Heart left ventricle (tissue), 16 donors: ENCODE measurements at regions not wholly inside any gene's neighbourhood (a gene's known extent, or its start where the extent isn't known, plus 50 kb on each side); places are given as distances from the start of the nearest gene placed in this dataset.

Experiments used
- ATAC-seq, 4 donors: fragments of 200-7000 bp; cut with Tn5 transposase; one replicate each; pipeline ENCODE4 v1.9.1; 2020 to 2022; ENCODE audit warnings: moderate library complexity in 4 of 4, mild to moderate bottlenecking in 3 of 4, moderate number of reproducible peaks in 1 of 4
- DNase-seq, 5 donors: peaks; one replicate each; pipeline ENCODE4 v3.0.0-alpha.2; 2020
- H3K27ac ChIP-seq, 12 donors: fragments of 200-600 bp; sonication (generic) in 4 of 12; one replicate each; pipeline versions ENCODE4 v1.5.0 to v1.8.0; 2016 to 2022; ENCODE audit warnings: mild to moderate bottlenecking in 2 of 12
- H3K27me3 ChIP-seq, 9 donors: fragments of 200-600 bp; sonication (generic) in 2 of 9; one replicate each; pipeline versions ENCODE4 v1.5.1 to v1.8.0; 2016 to 2022; ENCODE audit warnings: mild to moderate bottlenecking in 3 of 9
- H3K36me3 ChIP-seq, 9 donors: fragments of 200-600 bp; sonication (generic) in 2 of 9; one replicate each; pipeline versions ENCODE4 v1.5.0 to v1.8.0; 2018 to 2022; ENCODE audit warnings: mild to moderate bottlenecking in 2 of 9
- H3K4me1 ChIP-seq, 12 donors: fragments of 200-600 bp; sonication (generic) in 4 of 12; one replicate each; pipeline versions ENCODE4 v1.5.0 to v1.8.0; 2016 to 2022; ENCODE audit warnings: mild to moderate bottlenecking in 3 of 12
- H3K4me3 ChIP-seq, 12 donors: fragments of 200-600 bp; sonication (generic) in 4 of 12; one replicate each; pipeline versions ENCODE4 v1.5.0 to v1.8.0; 2017 to 2022; ENCODE audit warnings: mild to moderate bottlenecking in 9 of 12, moderate library complexity in 4 of 12
- H3K9me3 ChIP-seq, 12 donors: fragments of 200-600 bp; sonication (generic) in 4 of 12; one replicate each; pipeline versions ENCODE4 v1.5.0 to v1.8.0; 2016 to 2022; ENCODE audit warnings: mild to moderate bottlenecking in 1 of 12
- POLR2A ChIP-seq, 2 donors: fragments of 450-650 bp; IDR thresholded peaks; one replicate each; pipeline ENCODE4 v1.6.1; 2017; ENCODE audit warnings: antibody characterized with exemption in 2 of 2, mild to moderate bottlenecking in 2 of 2, moderate library complexity in 2 of 2
- WGBS, 4 donors: extraction: QIAGEN DNeasy Blood & Tissue Kit in 2 of 4; methylation state at CpG; one replicate each; pipeline versions ENCODE4 v1.1.5 to v1.1.7; 2013 to 2018; 5-methylcytosine and 5-hydroxymethylcytosine counted together
- intact Hi-C, 10 donors: fragments of 100-400 bp; cut with DNase I; formaldehyde crosslinking; loops; one replicate each; pipeline versions ENCODE4 v1.11.1 to v1.14.2; 2022
- TF ChIP-seq, protein P1 (sequence below), 12 donors: fragments of 200-600 bp; sonication (generic) in 4 of 12; IDR thresholded peaks; one replicate each; pipeline versions ENCODE4 v1.5.0 to v1.8.0; 2018 to 2022; ENCODE audit warnings: antibody characterized with exemption in 12 of 12, mild to moderate bottlenecking in 5 of 12
- donor health status: ischemic (EF 13 %, LVEDD 7.1; RV severe dilation, severe dysfunction).
- donor health status: healthy with polysubstance abuse.
- donor health status: DM: no; HTN: yes; CAD: no.
- donor health status: DM: no; HTN: no; CAD: no.
- donor health status: ischemic (EF 25% LVEDD 6.9; RV normal size, moderate dysfunction).
- donor health status: ischemic (EF 25% LVEDD 5.7; RV mildly dilated, moderate dysfunction).
- donor health status: healthy.
- donor health status: DM: yes; HTN: yes; CAD: no.
- donor health status: ischemic (EF 35%, LVEDD 5.7; RV mildly dilated, moderate dysfunction).
- donor health status: nonischemic (EF 11% LVEDD 7.7; RV severe dilation, severe dysfunction).
- donor health status: DM: yes; HTN: yes; CAD: no.
- donor health status: PGD.
- donor health status: ischemic (EF 29% LVEDD 5.4; RV normal size, mild dysfunction).
- donor health status: nonischemic (EF 23%, LVEDD 6.1; RV moderate dilation, normal function).

DNA sequence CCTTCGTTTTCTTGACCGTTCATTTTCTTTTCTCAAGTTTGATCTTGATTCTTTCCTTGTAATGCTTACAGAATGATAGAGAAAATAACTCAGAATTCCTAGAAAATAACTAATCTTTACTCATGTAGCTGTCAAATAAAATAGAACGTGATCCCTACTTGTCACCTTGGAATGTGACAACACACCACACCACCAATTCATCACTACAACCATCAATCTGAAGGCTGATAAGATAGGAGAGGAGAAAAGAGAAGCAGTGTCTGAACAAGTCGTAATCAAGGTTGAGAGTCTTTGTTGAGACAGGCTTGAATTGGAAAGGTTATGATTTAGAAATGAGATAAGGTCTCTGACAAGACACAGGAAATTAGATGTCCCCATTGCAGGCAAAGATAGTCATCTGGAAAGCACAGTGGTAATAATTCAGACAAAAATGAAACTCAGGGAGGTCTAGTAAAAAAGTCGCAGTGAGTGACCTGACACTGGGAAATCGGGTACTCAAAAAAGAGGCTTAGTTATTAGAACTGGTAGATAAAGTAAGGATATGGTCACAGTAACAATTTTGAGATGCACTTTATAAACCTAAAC lies 456.2 kb downstream of the FAT4 start:
- Histone ChIP-seq H3K4me1 (no peaks in the 10 kb centered on the region), H3K27ac (no peak overlapping the region), H3K27me3 (no peaks in the 10 kb centered on the region), H3K4me3 (no peak overlapping the region), H3K9me3 (peaks cover 0 to 2% (median 0%) of the 10 kb centered on the region in 12 donors), H3K36me3 (no peaks in the 10 kb centered on the region)
- WGBS, 4 donors: 72 to 76% (median 74%) methylated on average over 6 of the region's 6 CpGs
- TF ChIP-seq, protein P1, sequence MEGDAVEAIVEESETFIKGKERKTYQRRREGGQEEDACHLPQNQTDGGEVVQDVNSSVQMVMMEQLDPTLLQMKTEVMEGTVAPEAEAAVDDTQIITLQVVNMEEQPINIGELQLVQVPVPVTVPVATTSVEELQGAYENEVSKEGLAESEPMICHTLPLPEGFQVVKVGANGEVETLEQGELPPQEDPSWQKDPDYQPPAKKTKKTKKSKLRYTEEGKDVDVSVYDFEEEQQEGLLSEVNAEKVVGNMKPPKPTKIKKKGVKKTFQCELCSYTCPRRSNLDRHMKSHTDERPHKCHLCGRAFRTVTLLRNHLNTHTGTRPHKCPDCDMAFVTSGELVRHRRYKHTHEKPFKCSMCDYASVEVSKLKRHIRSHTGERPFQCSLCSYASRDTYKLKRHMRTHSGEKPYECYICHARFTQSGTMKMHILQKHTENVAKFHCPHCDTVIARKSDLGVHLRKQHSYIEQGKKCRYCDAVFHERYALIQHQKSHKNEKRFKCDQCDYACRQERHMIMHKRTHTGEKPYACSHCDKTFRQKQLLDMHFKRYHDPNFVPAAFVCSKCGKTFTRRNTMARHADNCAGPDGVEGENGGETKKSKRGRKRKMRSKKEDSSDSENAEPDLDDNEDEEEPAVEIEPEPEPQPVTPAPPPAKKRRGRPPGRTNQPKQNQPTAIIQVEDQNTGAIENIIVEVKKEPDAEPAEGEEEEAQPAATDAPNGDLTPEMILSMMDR (IDR thresholded peaks at IDR 0.05): no peak
- no peak for TF ChIP-seq POLR2A (IDR thresholded peaks at IDR 0.05)
- no peak for ATAC-seq
- no peak for DNase-seq
- intact Hi-C loops: no loop called here

GRCh38 chr4:125772680-125773079 lies 457.9 kb downstream of the FAT4 start:
- 97 to 98% (median 98%) methylated on average over 1 of the region's 1 CpG for WGBS, 4 donors
- Histone ChIP-seq H3K27me3 (no peaks in the 10 kb centered on the region), H3K36me3 (no peaks in the 10 kb centered on the region), H3K4me1 (no peaks in the 10 kb centered on the region), H3K4me3 (no peak overlapping the region), H3K27ac (no peak overlapping the region), H3K9me3 (peaks cover 0 to 8% (median 0%) of the 10 kb centered on the region in 12 donors)
- no peak for ATAC-seq
- intact Hi-C loops: no loop called here
- DNase-seq: no peak
- no peak for TF ChIP-seq POLR2A (IDR thresholded peaks at IDR 0.05)
- TF ChIP-seq, protein P1 (IDR thresholded peaks at IDR 0.05): no peak

DNA sequence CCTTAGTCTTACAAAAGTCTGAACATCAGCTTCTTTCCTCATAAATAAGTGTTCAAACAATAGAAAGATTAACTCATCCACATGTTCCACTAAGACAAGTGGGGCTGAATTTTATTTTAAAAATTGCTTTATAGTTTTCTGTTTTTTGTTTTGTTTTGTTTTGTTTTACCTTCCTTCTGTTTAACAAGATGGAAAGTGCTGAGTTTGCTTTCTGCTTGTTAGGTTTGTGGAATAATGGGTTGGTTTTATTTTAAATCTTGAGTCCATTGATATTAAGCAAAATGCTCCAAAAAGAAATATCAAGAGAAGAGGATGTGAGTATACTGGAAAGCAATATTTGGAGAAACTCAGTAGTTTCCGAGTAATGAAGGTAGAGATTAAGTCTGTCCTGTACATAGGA lies 458.7 kb downstream of the FAT4 start:
- ATAC-seq: no peak
- no peak overlapping the region for H3K4me3 ChIP-seq
- no peaks in the 10 kb centered on the region for H3K4me1 ChIP-seq
- no peaks in the 10 kb centered on the region for H3K36me3 ChIP-seq
- intact Hi-C loops: no loop called here
- no peak overlapping the region for H3K27ac ChIP-seq
- no peak for TF ChIP-seq POLR2A (IDR thresholded peaks at IDR 0.05)
- TF ChIP-seq, protein P1 (IDR thresholded peaks at IDR 0.05): no peak
- no peak for DNase-seq
- H3K27me3 ChIP-seq: no peaks in the 10 kb centered on the region
- WGBS, 4 donors: 78 to 88% (median 80%) methylated on average over 1 of the region's 1 CpG
- H3K9me3 ChIP-seq: peaks cover 0 to 8% (median 0%) of the 10 kb centered on the region in 12 donors

DNA sequence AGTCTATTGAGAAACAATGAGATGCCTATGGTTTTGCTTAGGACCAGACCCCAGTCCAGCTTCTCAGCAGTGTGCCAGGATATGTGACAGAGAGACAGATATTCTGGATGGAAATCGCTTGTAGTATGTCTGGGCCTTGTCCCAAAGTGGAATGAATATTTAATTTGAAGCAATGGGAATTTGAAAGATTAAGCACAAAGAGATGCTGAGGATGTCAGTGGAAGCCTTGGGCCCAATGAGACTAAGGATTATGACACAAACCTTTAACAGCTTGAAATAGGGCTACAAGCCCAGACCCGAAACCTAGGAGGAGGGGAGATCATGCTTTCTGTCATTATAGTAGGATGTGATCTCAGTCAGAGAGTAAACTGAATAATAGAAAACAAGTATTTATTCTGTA lies 459.2 kb downstream of the FAT4 start:
- no peak overlapping the region for H3K4me3 ChIP-seq
- WGBS, 4 donors: 72 to 86% (median 81%) methylated on average over 2 of the region's 2 CpGs
- H3K36me3 ChIP-seq: no peaks in the 10 kb centered on the region
- H3K9me3 ChIP-seq: peaks cover 0 to 8% (median 0%) of the 10 kb centered on the region in 12 donors
- DNase-seq (no peak), ATAC-seq (no peak)
- TF ChIP-seq, protein P1 (IDR thresholded peaks at IDR 0.05): no peak
- no peak for TF ChIP-seq POLR2A (IDR thresholded peaks at IDR 0.05)
- H3K27me3 ChIP-seq: no peaks in the 10 kb centered on the region
- no peaks in the 10 kb centered on the region for H3K4me1 ChIP-seq
- intact Hi-C loops: no loop called here
- no peak overlapping the region for H3K27ac ChIP-seq
